T47D (cell line): ENCODE measurements at regions not wholly inside any gene's neighbourhood (a gene's known extent, or its start where the extent isn't known, plus 50 kb on each side); places are given as distances from the start of the nearest gene placed in this dataset.

ENCODE experiments used
- DNase-seq, 2 experiments: peaks; one replicate each; pipeline versions ENCODE4 v3.0.0 to v3.0.0-alpha.2; 2011 to 2012; ENCODE audit warnings: low read depth in 1 of 2, low spot score in 1 of 2
- JUND ChIP-seq: IDR thresholded peaks from 2 replicates; pipeline ENCODE4 v1.6.1; 2012; ENCODE audit warnings: low read depth
- in situ Hi-C: cut with HindIII; loops from 2 replicates; pipeline ENCODE4 v1.10.0; 2016; ENCODE audit warnings: low sequenced_read_pairs, low pct_unique_long_range_greater_than_20kb

DNA sequence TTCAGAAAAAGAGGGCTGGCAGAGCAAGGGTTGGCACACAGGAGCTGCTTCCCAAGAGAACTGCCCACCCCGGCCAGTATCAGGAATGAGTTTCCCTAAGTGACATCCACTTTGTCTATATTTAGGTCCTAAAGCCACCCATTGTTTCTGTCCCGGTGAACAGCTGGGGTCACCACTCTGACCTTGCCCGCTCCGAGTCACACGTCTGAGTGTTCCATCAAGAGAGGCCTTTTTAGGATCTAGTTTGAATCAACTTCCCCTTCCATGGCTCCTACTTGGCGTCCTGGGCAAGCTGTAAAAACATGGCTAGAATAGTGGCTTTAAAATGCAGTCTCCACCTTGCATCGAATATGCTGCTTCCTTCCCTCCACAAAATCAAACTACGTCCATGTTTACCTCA lies 109.6 kb upstream of the ARHGEF3 start:
- in situ Hi-C loops: no loop called here
- no peak for TF ChIP-seq JUND
- no peak for DNase-seq

DNA sequence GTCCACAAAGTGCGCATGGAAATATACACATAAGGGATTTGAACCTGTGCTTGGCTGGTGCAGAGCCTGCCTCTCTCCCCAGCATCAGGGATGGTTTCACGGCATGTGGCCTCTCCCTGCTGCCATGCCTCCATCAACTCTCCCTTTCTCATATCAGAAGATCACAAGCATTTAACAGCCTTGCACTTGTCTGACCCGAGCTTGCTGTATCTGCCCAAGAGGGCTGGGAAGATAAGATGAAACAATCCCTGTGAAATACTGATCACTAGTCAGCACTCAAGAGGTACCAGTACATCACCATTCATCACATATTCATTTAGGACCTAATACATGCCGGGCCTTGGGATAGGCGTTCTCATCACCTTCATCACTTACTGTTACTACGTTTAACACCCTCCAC lies 107.6 kb upstream of the ARHGEF3 start:
- no peak for DNase-seq
- no peak for TF ChIP-seq JUND
- in situ Hi-C loops: no loop called here

DNA sequence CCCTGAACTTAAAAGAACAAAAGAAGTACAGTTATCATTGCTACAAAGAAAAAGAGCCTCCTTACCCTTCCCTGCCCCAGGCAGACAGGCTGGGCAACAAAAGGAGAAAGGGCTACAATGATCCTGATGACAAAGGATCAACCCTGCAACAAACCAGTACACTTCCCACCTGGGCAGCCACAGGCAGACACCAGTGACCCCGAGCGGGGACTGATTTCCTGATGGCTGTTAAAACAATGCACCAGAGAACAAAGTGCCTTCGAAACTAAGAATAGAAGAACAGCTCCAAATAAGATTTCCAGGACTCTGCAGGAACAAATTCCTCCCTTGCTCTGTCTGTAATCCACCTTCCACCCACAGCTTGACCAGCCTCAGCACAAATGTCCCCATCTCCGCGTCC lies 106.3 kb upstream of the ARHGEF3 start:
- in situ Hi-C loops: no loop called here
- TF ChIP-seq JUND: no peak
- no peak for DNase-seq

DNA sequence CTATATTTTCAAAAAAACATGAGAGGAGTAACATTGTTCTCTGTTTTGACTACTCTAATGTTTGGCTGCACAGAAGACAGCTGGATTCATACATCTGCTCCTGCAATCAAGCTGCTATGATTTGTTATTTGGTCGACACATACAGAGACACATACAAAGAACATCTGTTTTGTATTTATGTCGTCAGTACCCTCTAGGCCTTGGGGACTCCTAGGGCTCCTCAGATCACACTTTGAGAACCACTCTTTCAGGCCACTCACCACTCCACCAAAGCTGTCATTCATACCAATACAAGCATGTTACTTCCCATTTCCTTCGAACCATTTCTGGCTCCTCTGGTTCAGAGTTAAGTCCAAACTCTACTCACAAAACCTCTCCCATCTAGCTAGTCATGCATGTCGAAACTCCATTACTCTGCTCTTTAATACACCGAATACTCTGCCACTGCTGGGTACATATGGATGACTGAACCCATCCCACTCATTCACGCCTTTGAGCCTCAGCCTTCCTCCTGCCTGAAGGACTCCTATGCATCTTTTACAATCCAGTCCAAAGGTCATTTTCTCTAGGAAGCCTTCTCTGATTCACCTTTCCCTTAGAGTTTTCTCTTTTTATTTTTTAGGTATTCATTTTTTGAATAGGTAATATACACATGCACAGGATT lies 102.9 kb upstream of the ARHGEF3 start:
- in situ Hi-C loops: no loop called here
- no peak for DNase-seq
- no peak for TF ChIP-seq JUND

DNA sequence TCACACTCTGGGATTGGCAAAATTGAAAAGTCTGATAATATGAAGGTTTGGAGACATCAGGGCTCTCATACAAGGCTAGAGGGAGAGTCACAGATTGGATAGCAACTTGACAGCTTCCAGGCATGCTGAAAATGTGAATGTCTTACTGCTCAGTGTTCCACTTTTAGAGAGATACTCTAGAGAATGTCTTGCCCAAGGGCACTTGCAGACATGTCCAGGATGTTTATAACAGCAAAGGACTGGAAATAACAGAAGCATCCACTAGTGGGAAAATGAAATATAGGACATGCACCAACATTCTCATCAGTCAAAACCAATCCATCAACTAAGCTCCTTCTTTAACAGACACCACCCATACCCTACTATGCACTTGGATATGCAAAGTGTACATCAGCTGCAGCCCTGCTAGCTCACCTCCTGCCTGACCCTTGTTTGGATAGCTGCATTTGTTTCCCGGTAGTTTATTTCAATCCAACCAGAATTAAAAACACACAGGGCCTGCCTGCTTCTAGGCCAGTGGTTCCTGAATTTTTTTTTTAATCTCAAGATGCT lies 101.6 kb upstream of the ARHGEF3 start:
- in situ Hi-C loops: no loop called here
- no peak for TF ChIP-seq JUND
- DNase-seq: no peak

DNA sequence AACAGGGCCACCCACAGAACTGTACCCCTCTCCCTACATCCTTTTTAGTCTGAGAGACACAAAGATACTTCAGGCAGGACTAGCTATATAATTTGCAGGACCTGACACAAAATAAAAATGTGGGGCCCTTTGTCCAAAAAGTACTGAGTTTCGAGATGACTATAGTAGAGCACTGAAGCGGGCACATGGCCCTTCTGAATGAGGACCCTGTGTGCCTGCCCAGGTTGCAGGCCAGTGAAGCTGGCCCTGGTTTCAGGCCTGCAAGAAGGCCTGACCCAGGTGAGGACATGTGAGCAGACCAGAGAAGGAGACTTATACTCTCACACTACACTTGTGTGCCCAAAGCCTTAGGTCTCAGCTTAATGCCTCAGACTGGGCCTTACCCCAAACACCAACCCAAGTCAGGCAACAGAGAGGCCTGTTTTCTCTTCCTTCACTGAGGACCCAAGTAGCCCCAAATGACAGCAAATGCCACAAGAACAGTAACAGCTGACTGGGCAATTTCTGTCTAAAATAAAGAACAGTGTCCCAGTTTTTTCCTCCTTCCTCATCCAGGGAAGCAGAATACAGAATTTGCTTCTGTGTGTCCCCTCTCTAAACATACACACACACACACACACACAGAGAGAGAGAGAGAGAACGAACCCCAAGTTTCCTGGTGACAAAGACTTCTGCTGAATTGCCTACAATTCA lies 100.9 kb upstream of the ARHGEF3 start:
- no peak for TF ChIP-seq JUND
- in situ Hi-C loops: no loop called here
- DNase-seq: no peak

DNA sequence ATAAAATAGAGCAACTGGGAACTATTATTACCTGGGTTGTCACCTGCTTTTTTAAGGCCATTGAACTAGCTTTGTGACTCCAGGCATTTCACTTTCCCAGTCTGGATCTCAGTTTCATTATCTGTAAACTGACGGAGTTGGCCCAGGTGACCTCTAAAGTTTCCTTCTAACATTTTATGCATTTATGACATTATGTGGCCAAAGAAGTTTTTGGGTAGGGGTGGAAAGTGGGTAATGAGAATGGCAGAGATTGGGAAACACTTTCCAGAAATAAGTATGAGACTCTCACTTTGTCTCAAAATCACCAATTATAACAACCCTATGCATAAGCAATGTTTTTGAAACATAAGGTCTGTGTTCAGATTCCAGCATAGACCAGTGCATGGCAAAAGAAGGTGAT lies 99.1 kb upstream of the ARHGEF3 start:
- no peak for TF ChIP-seq JUND
- in situ Hi-C loops: no loop called here
- no peak for DNase-seq

DNA sequence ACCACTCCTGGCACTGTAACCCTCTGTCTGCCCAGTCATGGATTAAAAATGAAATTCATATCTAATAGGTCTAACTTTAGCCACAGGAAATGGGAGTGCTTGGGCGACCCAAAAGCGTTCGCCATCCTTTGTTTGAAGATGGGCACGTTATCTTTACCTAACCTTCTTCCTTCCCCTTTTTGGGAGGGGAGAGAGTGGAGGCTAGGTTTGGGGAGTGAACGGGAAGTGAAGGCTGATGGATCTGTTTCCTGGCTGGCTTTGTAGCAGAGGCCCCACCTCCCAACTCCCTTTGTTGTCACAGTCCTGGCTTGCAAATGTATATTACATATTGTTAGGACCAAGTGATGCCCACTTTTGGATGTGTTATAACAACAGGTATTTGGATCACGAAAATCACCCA lies 98.1 kb upstream of the ARHGEF3 start:
- no peak for TF ChIP-seq JUND
- in situ Hi-C loops: no loop called here
- no peak for DNase-seq

DNA sequence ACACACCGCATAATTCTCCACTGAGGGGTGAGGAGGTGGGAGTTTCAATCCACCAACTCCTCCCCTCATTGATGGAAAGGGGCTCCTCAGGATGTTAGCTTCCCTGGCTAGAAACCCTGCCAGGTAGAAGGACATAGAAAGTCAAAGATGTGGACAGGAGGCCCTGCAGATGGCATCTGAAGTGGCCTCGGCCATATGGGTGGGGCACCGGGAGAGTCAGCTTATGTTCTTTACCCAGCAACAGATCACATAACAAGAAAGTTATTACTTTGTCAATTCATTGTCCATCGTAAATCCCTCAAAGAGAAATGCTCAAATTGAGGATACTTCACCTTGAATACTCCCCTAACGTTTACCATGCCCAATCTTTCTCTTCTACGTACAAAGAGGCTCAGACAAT lies 97.3 kb upstream of the ARHGEF3 start:
- no peak for TF ChIP-seq JUND
- DNase-seq: no peak
- in situ Hi-C loops: no loop called here

DNA sequence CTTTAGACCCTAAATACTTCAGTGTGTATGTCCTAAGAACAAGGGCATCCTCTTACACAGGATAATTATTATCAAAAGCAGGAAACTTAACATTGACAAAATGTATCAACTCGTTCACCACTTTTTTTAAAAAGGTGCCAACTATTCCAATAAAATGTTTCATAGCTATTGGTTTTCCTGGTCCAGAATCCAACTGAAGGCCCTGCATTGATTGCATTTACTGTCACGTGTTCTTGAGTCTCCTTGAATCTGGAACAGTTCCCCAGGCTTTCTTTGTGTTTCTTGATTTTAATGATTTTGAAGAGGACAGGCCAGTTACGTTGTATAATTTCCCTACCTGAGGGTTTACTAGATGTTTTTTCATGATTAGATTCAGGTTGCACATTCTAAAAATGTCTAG lies 94.6 kb upstream of the ARHGEF3 start:
- in situ Hi-C loops: no loop called here
- TF ChIP-seq JUND: no peak
- no peak for DNase-seq

DNA sequence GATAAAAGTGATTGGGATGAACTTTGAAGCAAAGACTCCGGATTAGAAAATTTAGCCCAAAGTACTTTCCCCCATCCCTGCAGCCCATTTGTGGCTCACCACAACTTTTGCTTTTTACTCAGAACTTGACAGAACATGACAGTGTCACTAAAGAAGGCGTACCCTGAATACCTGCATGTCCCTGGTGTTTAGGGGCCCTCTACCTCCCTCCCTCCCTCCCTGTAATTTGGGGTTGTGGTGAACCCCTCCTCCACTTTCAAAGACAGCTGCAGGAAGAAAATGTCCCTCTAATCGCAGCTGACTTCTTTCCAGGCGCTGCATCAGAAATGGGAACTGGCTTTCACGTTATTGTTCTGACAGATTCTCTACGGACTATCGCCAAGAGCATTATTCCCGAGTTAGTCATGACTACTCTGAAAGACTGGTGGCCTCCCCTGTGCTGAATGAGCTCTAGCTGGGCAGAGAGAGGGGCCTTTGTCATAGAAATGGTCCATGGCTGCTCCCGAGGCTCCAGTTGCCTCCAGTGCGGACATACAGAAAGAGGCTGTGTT lies 93.2 kb upstream of the ARHGEF3 start:
- in situ Hi-C loops: no loop called here
- TF ChIP-seq JUND: no peak
- DNase-seq: no peak

DNA sequence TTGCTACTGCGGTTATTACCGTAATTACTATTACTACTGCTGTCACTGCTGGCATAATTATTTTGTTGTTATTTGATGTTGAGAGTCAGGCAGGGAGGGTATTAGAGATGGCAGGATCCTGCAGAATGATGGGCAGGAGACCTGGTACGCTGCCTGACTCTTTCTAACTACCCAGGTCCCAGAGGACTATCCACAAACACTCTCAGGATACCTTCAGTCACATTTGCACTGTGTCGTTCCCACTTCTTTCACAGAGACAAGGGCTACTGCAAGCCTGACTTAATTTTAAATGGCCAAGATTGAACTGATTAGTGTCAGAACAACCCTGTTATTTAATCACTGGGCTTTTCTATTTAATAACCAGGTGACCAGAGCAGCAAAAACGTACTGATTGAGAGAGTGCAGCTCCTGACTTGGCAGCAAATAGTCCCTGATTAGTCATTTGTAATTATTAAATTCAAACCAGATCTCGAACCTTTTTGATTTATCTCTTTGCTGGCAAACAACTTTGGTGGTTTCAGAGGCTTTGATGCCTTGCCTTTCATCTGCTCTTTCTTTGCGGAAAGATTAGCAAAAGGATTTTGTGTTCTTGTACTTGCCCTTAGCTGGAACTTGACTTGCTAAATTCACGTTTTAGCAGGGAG lies 88.8 kb upstream of the ARHGEF3 start:
- DNase-seq: no peak
- in situ Hi-C loops: no loop called here
- TF ChIP-seq JUND: no peak

DNA sequence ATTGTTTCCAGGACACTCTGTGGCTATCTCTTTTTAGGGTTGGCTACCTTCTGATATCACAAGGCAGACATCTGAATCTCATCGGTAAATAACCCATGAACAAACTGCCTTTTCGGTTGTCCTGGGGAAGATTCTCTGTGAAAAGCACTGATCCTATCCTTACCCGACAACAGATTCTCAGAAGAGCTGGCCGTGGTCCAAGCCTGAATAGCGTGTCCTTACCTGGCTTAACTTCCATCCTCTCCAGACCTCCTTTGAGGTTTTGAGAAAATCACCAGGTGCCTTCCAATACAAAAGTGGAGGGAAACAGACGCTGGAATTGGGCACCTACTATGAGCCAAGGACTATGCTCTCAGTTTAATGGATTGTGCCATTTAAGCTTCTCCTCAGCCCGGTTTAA lies 87.4 kb upstream of the ARHGEF3 start:
- TF ChIP-seq JUND: no peak
- no peak for DNase-seq
- in situ Hi-C loops: no loop called here
